Transverse colon (tissue), 3 donors: ENCODE measurements at regions not wholly inside any gene's neighbourhood (a gene's known extent, or its start where the extent isn't known, plus 50 kb on each side); places are given as distances from the start of the nearest gene placed in this dataset.

Source experiments
- POLR2A ChIP-seq: fragments of 450-650 bp; IDR thresholded peaks from one replicate; pipeline ENCODE4 v1.6.1; 2016; ENCODE audit warnings: antibody characterized with exemption, mild to moderate bottlenecking, moderate library complexity
- TF ChIP-seq, protein P1 (sequence below), 5 experiments: fragments of 200-600 bp in 3 of 5; fragments of 450-650 bp in 2 of 5; sonication (generic) in 3 of 5; IDR thresholded peaks; 1 replicate in 2 of 5; 2 replicates in 3 of 5; pipeline ENCODE4 v1.5.1; 2016 to 2017; ENCODE audit warnings: antibody characterized with exemption in 5 of 5, inconsistent platforms in 3 of 5, mild to moderate bottlenecking in 2 of 5, moderate library complexity in 1 of 5

DNA sequence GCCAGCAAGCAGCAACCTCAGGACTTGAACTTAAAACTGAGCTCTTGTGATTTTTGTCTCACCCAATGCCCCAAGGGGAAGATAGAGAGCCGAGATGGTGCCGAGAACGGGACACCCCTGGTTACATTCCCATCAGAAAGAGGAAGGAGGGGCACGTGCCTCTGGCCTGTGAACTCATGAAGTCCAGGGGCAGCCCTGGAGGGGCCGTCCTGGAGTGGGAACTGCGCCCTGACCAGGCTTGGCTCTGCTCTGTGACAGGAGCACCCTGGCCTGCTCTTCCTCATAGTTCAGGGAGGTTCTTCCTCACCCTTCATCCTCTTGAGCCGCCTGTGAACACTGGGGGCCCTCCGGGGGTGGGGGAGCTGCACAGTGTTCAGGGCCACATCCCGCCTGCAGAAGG, 130.3 kb upstream of the FOXF1 start:
- TF ChIP-seq, protein P1, sequence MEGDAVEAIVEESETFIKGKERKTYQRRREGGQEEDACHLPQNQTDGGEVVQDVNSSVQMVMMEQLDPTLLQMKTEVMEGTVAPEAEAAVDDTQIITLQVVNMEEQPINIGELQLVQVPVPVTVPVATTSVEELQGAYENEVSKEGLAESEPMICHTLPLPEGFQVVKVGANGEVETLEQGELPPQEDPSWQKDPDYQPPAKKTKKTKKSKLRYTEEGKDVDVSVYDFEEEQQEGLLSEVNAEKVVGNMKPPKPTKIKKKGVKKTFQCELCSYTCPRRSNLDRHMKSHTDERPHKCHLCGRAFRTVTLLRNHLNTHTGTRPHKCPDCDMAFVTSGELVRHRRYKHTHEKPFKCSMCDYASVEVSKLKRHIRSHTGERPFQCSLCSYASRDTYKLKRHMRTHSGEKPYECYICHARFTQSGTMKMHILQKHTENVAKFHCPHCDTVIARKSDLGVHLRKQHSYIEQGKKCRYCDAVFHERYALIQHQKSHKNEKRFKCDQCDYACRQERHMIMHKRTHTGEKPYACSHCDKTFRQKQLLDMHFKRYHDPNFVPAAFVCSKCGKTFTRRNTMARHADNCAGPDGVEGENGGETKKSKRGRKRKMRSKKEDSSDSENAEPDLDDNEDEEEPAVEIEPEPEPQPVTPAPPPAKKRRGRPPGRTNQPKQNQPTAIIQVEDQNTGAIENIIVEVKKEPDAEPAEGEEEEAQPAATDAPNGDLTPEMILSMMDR (IDR thresholded peaks at IDR 0.05), result no peak
- no peak for TF ChIP-seq POLR2A
